CD4-positive, alpha-beta memory T cell (primary cell): ENCODE measurements at regions not wholly inside any gene's neighbourhood (a gene's known extent, or its start where the extent isn't known, plus 50 kb on each side); places are given as distances from the start of the nearest gene placed in this dataset.
"Not testable (repeated sequence)": the region's sequence is repeated elsewhere in the genome, so short reads cannot be mapped to it uniquely, and the experiment has no call there.

ENCODE experiments used
- CTCF ChIA-PET: fragments of 350-600 bp; sonication (Branson Sonifier 250); formaldehyde crosslinking; loops from one replicate; lab custom pipeline; 2021; ENCODE audit warnings: inconsistent platforms; ENCODE audit not compliant: partially characterized antibody; lab: Charles Lee
- POLR2A ChIA-PET: fragments of 350-600 bp; sonication (Branson Sonifier 250); formaldehyde crosslinking; loops from one replicate; lab custom pipeline; 2021; ENCODE audit not compliant: partially characterized antibody; lab: Charles Lee
- DNase-seq, 5 donors: peaks; one replicate each; pipeline versions ENCODE4 v3.0.0 to v3.0.0-alpha.2; 2020 to 2022; ENCODE audit warnings: mixed read lengths in 1 of 5
- H3K27ac ChIP-seq: one replicate; pipeline ENCODE4 v1.7.0; 2013; ENCODE audit warnings: low read depth, low read length
- H3K27me3 ChIP-seq: 2 replicates; pipeline ENCODE4 v1.7.0; 2013; ENCODE audit warnings: mild to moderate bottlenecking, low read length, moderate library complexity; ENCODE audit not compliant: insufficient read depth
- H3K36me3 ChIP-seq: 2 replicates; pipeline ENCODE4 v1.7.0; 2013; ENCODE audit warnings: mild to moderate bottlenecking, low read length, moderate library complexity; ENCODE audit not compliant: insufficient read depth
- H3K4me1 ChIP-seq: 2 replicates; pipeline ENCODE4 v1.7.0; 2013; ENCODE audit warnings: mild to moderate bottlenecking, low read length, moderate library complexity; ENCODE audit not compliant: insufficient read depth
- H3K4me3 ChIP-seq, 2 donors: one replicate each; pipeline ENCODE4 v1.7.0; 2013; ENCODE audit warnings: low read length in 2 of 2, mild to moderate bottlenecking in 1 of 2
- H3K9me3 ChIP-seq, 2 donors: one replicate each; pipeline ENCODE4 v1.7.0; 2013; ENCODE audit warnings: low read length in 2 of 2, control low read depth in 1 of 2; ENCODE audit not compliant: control insufficient read depth in 1 of 2
- H3K27ac Mint-ChIP-seq, 7 donors: one replicate each; pipeline ENCODE4 v1.8.0; 2020 to 2021; ENCODE audit warnings: mixed read lengths in 7 of 7, mild to moderate bottlenecking in 6 of 7, inconsistent platforms in 3 of 7, moderate library complexity in 3 of 7
- H3K27me3 Mint-ChIP-seq, 2 donors: one replicate each; pipeline ENCODE4 v1.8.0; 2020 to 2021; ENCODE audit warnings: mixed read lengths in 2 of 2
- H3K36me3 Mint-ChIP-seq, 2 donors: one replicate each; pipeline ENCODE4 v1.8.0; 2020 to 2021; ENCODE audit warnings: mixed read lengths in 2 of 2, inconsistent platforms in 1 of 2, mild to moderate bottlenecking in 1 of 2
- H3K4me1 Mint-ChIP-seq, 4 donors: one replicate each; pipeline ENCODE4 v1.8.0; 2020 to 2021; ENCODE audit warnings: mixed read lengths in 4 of 4, mild to moderate bottlenecking in 1 of 4
- H3K4me3 Mint-ChIP-seq, 8 donors: one replicate each; pipeline ENCODE4 v1.8.0; 2020 to 2021; ENCODE audit warnings: mixed read lengths in 8 of 8, mild to moderate bottlenecking in 7 of 8, moderate library complexity in 6 of 8, inconsistent platforms in 3 of 8
- H3K9me3 Mint-ChIP-seq, 8 donors: one replicate each; pipeline ENCODE4 v1.8.0; 2020 to 2021; ENCODE audit warnings: mixed read lengths in 8 of 8, mild to moderate bottlenecking in 5 of 8, inconsistent platforms in 3 of 8, moderate library complexity in 1 of 8
- intact Hi-C: fragments of 100-400 bp; cut with micrococcal nuclease; formaldehyde crosslinking; loops from one replicate; pipeline ENCODE4 v1.15.1; 2023

DNA sequence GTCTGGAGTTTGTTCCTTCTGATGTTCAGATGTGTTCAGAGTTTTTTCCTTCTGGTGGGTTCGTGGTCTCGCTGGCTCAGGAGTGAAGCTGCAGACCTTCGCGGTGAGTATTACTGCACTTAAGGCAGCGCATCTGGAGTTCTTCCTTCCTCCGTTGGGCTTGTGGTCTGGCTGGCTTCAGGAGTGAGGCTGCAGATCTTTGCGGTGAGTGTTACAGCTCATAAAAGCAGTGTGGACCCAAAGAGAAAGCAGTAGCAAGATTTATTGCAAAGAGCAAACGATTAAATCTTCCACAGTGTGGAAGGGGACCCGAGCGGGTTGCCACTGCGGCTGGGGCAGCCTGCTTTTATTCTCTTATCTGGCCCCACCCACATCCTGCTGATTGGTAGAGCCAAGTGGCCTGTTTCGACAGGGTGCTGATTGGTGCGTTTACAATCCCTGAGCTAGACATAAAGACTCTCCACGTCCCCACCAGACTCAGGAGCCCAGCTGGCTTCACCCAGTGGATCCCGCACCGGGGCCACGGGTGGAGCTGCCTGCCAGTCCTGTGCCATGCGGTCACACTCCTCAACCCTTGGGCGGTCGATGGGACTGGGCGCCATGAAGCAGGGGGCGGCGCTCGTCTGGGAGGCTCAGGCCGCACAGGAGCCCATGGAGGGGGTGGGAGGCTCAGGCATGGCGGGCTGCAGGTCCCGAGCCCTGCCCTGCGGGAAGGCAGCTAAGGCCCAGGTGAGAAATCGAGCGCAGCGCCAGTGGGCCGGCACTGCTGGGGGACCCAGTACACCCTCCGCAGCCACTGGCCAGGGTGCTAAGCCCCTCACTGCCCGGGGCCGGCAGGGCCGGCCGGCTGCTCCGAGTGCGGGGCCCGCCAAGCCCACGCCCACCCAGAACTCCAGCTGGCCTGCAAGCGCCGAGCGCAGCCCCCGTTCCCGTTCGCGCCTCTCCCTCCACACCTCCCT is 315.3 kb upstream of the SGK1 start:
- DNase-seq, result peak; percentile 24 to 63 (median 37)
- H3K27me3 ChIP-seq, intact Hi-C loops, H3K27me3 Mint-ChIP-seq, H3K9me3 ChIP-seq, H3K36me3 ChIP-seq, H3K27ac ChIP-seq, H3K9me3 Mint-ChIP-seq, H3K36me3 Mint-ChIP-seq: not testable (repeated sequence)
- H3K4me3 ChIP-seq, result peak overlapping the region in 1 of 2 donors; percentile 30
- H3K4me1 ChIP-seq, result peaks cover 20% of the 10 kb centered on the region
- Mint-ChIP-seq H3K4me3 (peak overlapping the region; percentile 82 to 94 (median 88)), H3K27ac (peak overlapping the region; percentile 0 to 86 (median 62)), H3K4me1 (peaks cover 17 to 43% (median 27%) of the 10 kb centered on the region in 4 donors)
- POLR2A ChIA-PET, result interaction anchor here (0.5 to 1.5 kb wide), 2 partner anchors 91 to 456 kb away, joined by 3 read pairs; no protein-coding TSS in a partner anchor
- CTCF ChIA-PET, result interaction anchor here (1.0 to 2.3 kb wide), 4 partner anchors 193 to 462 kb away, joined by 3 to 10 read pairs (median 7); no protein-coding TSS in a partner anchor

DNA sequence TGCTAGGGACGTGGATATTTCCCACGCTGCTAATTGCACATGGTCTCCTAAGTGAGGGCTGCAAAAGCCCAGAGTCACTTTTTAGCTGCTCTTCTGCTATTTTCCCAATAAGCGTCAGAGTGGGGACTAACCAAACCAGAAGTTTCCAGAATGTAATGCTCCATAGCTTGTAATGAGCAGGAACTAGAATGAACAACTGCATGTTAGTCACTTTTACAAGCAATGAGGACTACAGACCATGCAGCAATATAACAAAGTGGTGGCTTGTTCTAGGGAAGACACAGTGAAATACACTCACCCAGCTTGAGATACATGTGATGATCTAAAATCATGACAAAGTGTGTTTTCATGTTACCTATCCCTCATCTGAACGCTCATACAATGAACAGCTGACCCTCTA is 314.1 kb upstream of the SGK1 start:
- Histone ChIP-seq H3K9me3 (no peaks in the 10 kb centered on the region), H3K27ac (no peak overlapping the region), H3K36me3 (no peaks in the 10 kb centered on the region), H3K4me1 (peaks cover 20% of the 10 kb centered on the region), H3K27me3 (no peaks in the 10 kb centered on the region), H3K4me3 (no peak overlapping the region)
- no peaks in the 10 kb centered on the region for H3K9me3 Mint-ChIP-seq
- CTCF ChIA-PET, result interaction anchor here (1.2 to 2.9 kb wide), 2 partner anchors 9 to 461 kb away, joined by 3 to 13 read pairs; no protein-coding TSS in a partner anchor
- H3K36me3 Mint-ChIP-seq, result no peaks in the 10 kb centered on the region
- no peak overlapping the region for H3K27ac Mint-ChIP-seq
- no peaks in the 10 kb centered on the region for H3K27me3 Mint-ChIP-seq
- peak overlapping the region in 4 of 8 donors; percentile 10 to 45 (median 28) for H3K4me3 Mint-ChIP-seq
- intact Hi-C loops, result no loop called here
- POLR2A ChIA-PET, result interaction anchor here (1.2 kb wide), 1 partner anchor 455 kb away, joined by 3 read pairs; no protein-coding TSS in a partner anchor
- H3K4me1 Mint-ChIP-seq, result peaks cover 17 to 39% (median 27%) of the 10 kb centered on the region in 4 donors
- DNase-seq, result no peak

DNA sequence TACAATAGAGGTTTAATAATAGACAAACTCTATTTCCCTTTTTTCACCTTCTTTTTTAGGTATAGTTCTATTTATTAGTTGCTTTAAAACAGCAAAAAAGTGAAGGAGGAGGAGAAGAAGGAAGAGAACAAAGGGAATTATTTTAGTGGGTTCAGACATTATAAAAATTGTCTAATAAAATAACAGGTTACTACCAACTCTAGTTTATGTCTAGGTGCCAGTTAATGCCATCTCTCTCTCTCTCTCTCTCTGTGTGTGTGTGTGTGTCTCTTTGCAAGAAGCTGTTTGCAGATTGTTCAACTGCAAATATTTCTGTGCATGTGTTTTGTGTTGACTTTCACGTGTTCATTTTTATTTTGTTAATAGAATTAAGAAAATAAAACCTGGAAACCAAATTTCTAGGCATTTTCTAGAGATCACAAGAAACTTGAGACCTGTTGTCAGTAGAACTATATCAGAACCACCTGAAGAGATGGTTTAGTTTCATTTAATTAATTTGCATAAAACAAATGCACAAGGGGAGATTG is 313.5 kb upstream of the SGK1 start:
- no peaks in the 10 kb centered on the region for H3K27me3 Mint-ChIP-seq
- H3K36me3 ChIP-seq, result no peaks in the 10 kb centered on the region
- POLR2A ChIA-PET, result interaction anchor here (1.2 kb wide), 1 partner anchor 454 kb away, joined by 3 read pairs; no protein-coding TSS in a partner anchor
- H3K9me3 Mint-ChIP-seq, result no peaks in the 10 kb centered on the region
- H3K27ac Mint-ChIP-seq, result peak overlapping the region in 1 of 7 donors; percentile 57
- H3K4me1 ChIP-seq, result peaks cover 17% of the 10 kb centered on the region
- H3K27me3 ChIP-seq, result no peaks in the 10 kb centered on the region
- H3K4me3 Mint-ChIP-seq, result no peak overlapping the region
- no peaks in the 10 kb centered on the region for H3K36me3 Mint-ChIP-seq
- peaks cover 16 to 37% (median 25%) of the 10 kb centered on the region in 4 donors for H3K4me1 Mint-ChIP-seq
- intact Hi-C loops, result no loop called here
- CTCF ChIA-PET, result interaction anchor here (2.9 kb wide), 1 partner anchor 9 kb away, joined by 13 read pairs; no protein-coding TSS in a partner anchor
- H3K27ac ChIP-seq, result no peak overlapping the region
- H3K4me3 ChIP-seq, result no peak overlapping the region
- DNase-seq, result no peak
- H3K9me3 ChIP-seq, result no peaks in the 10 kb centered on the region

DNA sequence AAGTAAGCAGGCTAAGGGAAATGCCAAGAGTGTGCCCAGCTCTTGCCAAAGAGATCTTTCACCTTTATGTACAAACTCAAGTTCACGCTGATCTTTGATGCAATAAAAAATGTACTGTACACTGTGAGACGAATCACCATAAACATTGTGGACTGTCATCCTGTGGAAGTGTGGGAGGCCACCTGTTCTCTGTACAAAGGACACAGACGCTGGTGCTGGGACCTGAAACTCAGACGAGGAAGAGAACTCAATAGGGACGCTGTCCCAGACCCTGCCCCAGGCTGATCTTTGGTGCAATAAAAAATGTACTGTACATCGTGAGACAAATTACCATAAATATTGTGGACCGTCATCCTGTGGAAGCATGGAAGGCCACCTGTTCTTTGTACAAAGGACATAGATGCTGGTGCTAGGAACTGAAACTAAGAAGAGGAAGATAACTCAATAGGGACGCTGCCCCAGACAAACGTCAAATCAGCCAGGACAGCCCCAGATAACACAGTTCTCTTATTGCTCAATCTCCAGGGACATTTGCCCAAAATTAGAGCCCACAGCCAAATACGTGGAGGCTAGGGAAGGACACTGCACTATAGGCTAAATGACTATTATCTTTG is 312.7 kb upstream of the SGK1 start:
- peaks cover 12 to 32% (median 21%) of the 10 kb centered on the region in 4 donors for H3K4me1 Mint-ChIP-seq
- no peak for DNase-seq
- intact Hi-C loops, result no loop called here
- H3K27ac ChIP-seq, result no peak overlapping the region
- H3K9me3 Mint-ChIP-seq, result no peaks in the 10 kb centered on the region
- no peak overlapping the region for H3K4me3 ChIP-seq
- H3K36me3 ChIP-seq, result no peaks in the 10 kb centered on the region
- POLR2A ChIA-PET, result no interaction called here
- H3K4me1 ChIP-seq, result peaks cover 9% of the 10 kb centered on the region
- H3K36me3 Mint-ChIP-seq, result no peaks in the 10 kb centered on the region
- H3K27me3 Mint-ChIP-seq, result no peaks in the 10 kb centered on the region
- H3K9me3 ChIP-seq, result no peaks in the 10 kb centered on the region
- H3K4me3 Mint-ChIP-seq, result peak overlapping the region in 1 of 8 donors; percentile 2
- H3K27ac Mint-ChIP-seq, result no peak overlapping the region
- CTCF ChIA-PET, result interaction anchor here (2.9 kb wide), 1 partner anchor 10 kb away, joined by 13 read pairs; no protein-coding TSS in a partner anchor
- H3K27me3 ChIP-seq, result no peaks in the 10 kb centered on the region

DNA sequence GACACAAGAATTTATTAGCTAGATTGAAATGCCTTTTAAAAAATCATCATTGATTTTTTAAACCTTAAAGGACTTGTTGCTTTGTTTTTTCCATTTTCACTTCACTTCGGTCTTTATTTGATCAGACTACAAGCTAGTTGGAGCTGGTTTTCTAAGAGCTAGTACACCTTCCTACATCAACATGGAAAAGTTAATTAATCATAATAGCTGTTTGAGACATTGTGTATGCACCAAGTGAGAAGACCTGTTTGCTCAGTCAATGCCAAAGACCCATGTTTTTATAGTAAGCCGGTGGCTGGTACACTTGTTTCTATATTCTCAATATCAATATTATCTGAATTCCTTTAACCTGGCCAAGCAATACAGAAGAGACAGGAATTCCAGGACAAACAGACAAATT is 310.2 kb upstream of the SGK1 start:
- Histone ChIP-seq H3K9me3 (no peaks in the 10 kb centered on the region), H3K27me3 (no peaks in the 10 kb centered on the region), H3K4me1 (peaks cover 9% of the 10 kb centered on the region), H3K27ac (no peak overlapping the region), H3K36me3 (no peaks in the 10 kb centered on the region), H3K4me3 (no peak overlapping the region)
- intact Hi-C loops, result no loop called here
- no peak for DNase-seq
- peaks cover 8 to 25% (median 20%) of the 10 kb centered on the region in 4 donors for H3K4me1 Mint-ChIP-seq
- H3K9me3 Mint-ChIP-seq, result no peaks in the 10 kb centered on the region
- no peak overlapping the region for H3K27ac Mint-ChIP-seq
- H3K36me3 Mint-ChIP-seq, result no peaks in the 10 kb centered on the region
- H3K4me3 Mint-ChIP-seq, result no peak overlapping the region
- H3K27me3 Mint-ChIP-seq, result no peaks in the 10 kb centered on the region
- POLR2A ChIA-PET, result no interaction called here
- CTCF ChIA-PET, result interaction anchor here (0.7 to 1.9 kb wide), 5 partner anchors 11 to 454 kb away, joined by 3 to 13 read pairs (median 5); no protein-coding TSS in a partner anchor

DNA sequence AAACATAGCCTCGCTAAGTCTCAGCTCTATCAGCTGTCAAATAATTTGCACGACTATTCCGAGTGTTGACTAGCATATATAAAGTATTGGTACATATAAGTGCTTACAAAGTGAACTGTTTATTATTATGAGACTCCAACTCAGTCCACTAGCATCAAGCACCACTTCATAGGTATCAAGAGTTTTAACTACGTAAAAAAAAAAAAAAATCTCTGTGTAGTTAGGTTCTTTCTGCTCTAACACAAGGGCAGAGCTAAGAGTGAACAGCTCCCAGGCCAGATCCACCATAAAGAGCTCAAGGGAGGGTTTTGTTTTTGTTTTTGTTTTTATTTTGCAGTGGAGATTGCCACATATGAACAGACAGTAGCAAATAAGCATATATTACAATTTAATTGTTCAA is 309.8 kb upstream of the SGK1 start:
- peaks cover 4 to 21% (median 15%) of the 10 kb centered on the region in 4 donors for H3K4me1 Mint-ChIP-seq
- Histone ChIP-seq H3K27me3 (no peaks in the 10 kb centered on the region), H3K4me3 (no peak overlapping the region), H3K4me1 (peaks cover 5% of the 10 kb centered on the region), H3K9me3 (no peaks in the 10 kb centered on the region), H3K36me3 (no peaks in the 10 kb centered on the region), H3K27ac (no peak overlapping the region)
- H3K27ac Mint-ChIP-seq, result no peak overlapping the region
- H3K27me3 Mint-ChIP-seq, result no peaks in the 10 kb centered on the region
- H3K36me3 Mint-ChIP-seq, result no peaks in the 10 kb centered on the region
- H3K4me3 Mint-ChIP-seq, result no peak overlapping the region
- intact Hi-C loops, result no loop called here
- no peaks in the 10 kb centered on the region for H3K9me3 Mint-ChIP-seq
- DNase-seq, result no peak
- ChIA-PET POLR2A (no interaction called here), CTCF (interaction anchor here (0.7 to 1.9 kb wide), 4 partner anchors 11 to 454 kb away, joined by 3 to 13 read pairs (median 6); no protein-coding TSS in a partner anchor)
